ENCODE measurements at regions not wholly inside any gene's neighbourhood (a gene's known extent, or its start where the extent isn't known, plus 50 kb on each side); places are given as distances from the start of the nearest gene placed in this dataset.

- intact Hi-C loops (cut with micrococcal nuclease; ENCODE audit: unreplicated experiment): no loop called here
- Mint-ChIP-seq H3K27ac (ENCODE audit: unreplicated experiment) (no peak overlapping the region), H3K4me1 (ENCODE audit: low read depth, unreplicated experiment) (no peaks in the 10 kb centered on the region), H3K27me3 (ENCODE audit: insufficient read depth, unreplicated experiment) (peaks cover 15% of the 10 kb centered on the region), H3K9me3 (ENCODE audit: unreplicated experiment) (no peaks in the 10 kb centered on the region), H3K4me3 (ENCODE audit: unreplicated experiment) (no peak overlapping the region), H3K36me3 (ENCODE audit: insufficient read depth, unreplicated experiment) (no peaks in the 10 kb centered on the region)
- Histone ChIP-seq H3K27me3 (replicated peaks; ENCODE audit: control insufficient read depth, insufficient read depth, low read length) (peaks cover 2% of the 10 kb centered on the region), H3K4me3 (ENCODE audit: low read depth, low read length) (no peak overlapping the region), H3K36me3 (ENCODE audit: control insufficient read depth, insufficient read depth, low read length) (no peaks in the 10 kb centered on the region), H3K4me1 (no peaks in the 10 kb centered on the region), H3K9me3 (no peaks in the 10 kb centered on the region)
- ChIA-PET POLR2A (no interaction called here), CTCF (no interaction called here)
- TF ChIP-seq, protein P1, sequence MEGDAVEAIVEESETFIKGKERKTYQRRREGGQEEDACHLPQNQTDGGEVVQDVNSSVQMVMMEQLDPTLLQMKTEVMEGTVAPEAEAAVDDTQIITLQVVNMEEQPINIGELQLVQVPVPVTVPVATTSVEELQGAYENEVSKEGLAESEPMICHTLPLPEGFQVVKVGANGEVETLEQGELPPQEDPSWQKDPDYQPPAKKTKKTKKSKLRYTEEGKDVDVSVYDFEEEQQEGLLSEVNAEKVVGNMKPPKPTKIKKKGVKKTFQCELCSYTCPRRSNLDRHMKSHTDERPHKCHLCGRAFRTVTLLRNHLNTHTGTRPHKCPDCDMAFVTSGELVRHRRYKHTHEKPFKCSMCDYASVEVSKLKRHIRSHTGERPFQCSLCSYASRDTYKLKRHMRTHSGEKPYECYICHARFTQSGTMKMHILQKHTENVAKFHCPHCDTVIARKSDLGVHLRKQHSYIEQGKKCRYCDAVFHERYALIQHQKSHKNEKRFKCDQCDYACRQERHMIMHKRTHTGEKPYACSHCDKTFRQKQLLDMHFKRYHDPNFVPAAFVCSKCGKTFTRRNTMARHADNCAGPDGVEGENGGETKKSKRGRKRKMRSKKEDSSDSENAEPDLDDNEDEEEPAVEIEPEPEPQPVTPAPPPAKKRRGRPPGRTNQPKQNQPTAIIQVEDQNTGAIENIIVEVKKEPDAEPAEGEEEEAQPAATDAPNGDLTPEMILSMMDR (IDR thresholded peaks at IDR 0.05; ENCODE audit: insufficient read depth in 1 of 2, low read depth in 1 of 2, low read length in 1 of 2, severe bottlenecking in 1 of 2, unreplicated experiment in 1 of 2): no peak
- DNase-seq: no peak
- BruUV-seq (replicated peaks): no TSS peak
These were observed 97.6 kb downstream of the RAMP3 start for GRCh38 chr7:45255187-45255586.

- H3K4me1 Mint-ChIP-seq (ENCODE audit: low read depth, unreplicated experiment): no peaks in the 10 kb centered on the region
- intact Hi-C loops (cut with micrococcal nuclease; ENCODE audit: unreplicated experiment): no loop called here
- peaks cover 13% of the 10 kb centered on the region for H3K27me3 Mint-ChIP-seq (ENCODE audit: insufficient read depth, unreplicated experiment)
These were observed 98.7 kb downstream of the RAMP3 start for GRCh38 chr7:45256309-45256708.

DNA sequence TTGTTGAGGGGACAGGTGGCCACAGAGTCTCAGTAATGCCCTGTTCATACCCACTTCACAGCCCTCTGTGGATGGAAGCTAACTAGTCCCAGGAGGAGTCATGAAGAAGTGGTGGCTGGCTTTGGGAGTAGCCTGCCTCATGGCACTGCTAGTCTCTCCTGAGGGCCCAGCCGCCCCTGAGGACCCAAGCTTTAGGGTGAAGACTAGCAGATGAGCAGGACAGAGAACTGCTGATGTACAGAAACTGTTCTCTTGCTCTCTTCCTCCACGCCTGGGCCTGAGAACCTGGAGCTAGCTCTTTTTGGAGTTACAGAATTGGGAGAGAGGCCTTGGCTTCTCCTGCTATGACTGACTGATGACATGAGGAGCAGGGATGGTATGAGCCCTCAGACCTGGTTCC, 99.2 kb downstream of the RAMP3 start:
- Histone ChIP-seq H3K27me3 (replicated peaks; ENCODE audit: control insufficient read depth, insufficient read depth, low read length) (peaks cover 2% of the 10 kb centered on the region), H3K9me3 (no peaks in the 10 kb centered on the region), H3K4me3 (ENCODE audit: low read depth, low read length) (no peak overlapping the region), H3K36me3 (ENCODE audit: control insufficient read depth, insufficient read depth, low read length) (no peaks in the 10 kb centered on the region), H3K4me1 (no peaks in the 10 kb centered on the region)
- H3K27me3 Mint-ChIP-seq (ENCODE audit: insufficient read depth, unreplicated experiment): peaks cover 14% of the 10 kb centered on the region
- H3K4me1 Mint-ChIP-seq (ENCODE audit: low read depth, unreplicated experiment): no peaks in the 10 kb centered on the region
- H3K4me3 Mint-ChIP-seq (ENCODE audit: unreplicated experiment): no peak overlapping the region
- DNase-seq: no peak
- peaks cover under 1% of the 10 kb centered on the region for H3K9me3 Mint-ChIP-seq (ENCODE audit: unreplicated experiment)
- no peaks in the 10 kb centered on the region for H3K36me3 Mint-ChIP-seq (ENCODE audit: insufficient read depth, unreplicated experiment)
- intact Hi-C loops (cut with micrococcal nuclease; ENCODE audit: unreplicated experiment): no loop called here
- no TSS peak for BruUV-seq (replicated peaks)
- H3K27ac Mint-ChIP-seq (ENCODE audit: unreplicated experiment): no peak overlapping the region
- TF ChIP-seq, protein P1 (IDR thresholded peaks at IDR 0.05; ENCODE audit: insufficient read depth in 1 of 2, low read depth in 1 of 2, low read length in 1 of 2, severe bottlenecking in 1 of 2, unreplicated experiment in 1 of 2): no peak
- POLR2A ChIA-PET: no interaction called here
- CTCF ChIA-PET: no interaction called here

More at GRCh38 chr7:45256309-45256708, 98.7 kb downstream of the RAMP3 start:
- TF ChIP-seq, protein P1 (IDR thresholded peaks at IDR 0.05; ENCODE audit: insufficient read depth in 1 of 2, low read depth in 1 of 2, low read length in 1 of 2, severe bottlenecking in 1 of 2, unreplicated experiment in 1 of 2): no peak
- Histone ChIP-seq H3K36me3 (ENCODE audit: control insufficient read depth, insufficient read depth, low read length) (no peaks in the 10 kb centered on the region), H3K27me3 (replicated peaks; ENCODE audit: control insufficient read depth, insufficient read depth, low read length) (peaks cover 2% of the 10 kb centered on the region), H3K4me3 (ENCODE audit: low read depth, low read length) (no peak overlapping the region), H3K9me3 (no peaks in the 10 kb centered on the region), H3K4me1 (no peaks in the 10 kb centered on the region)
- BruUV-seq (replicated peaks): no TSS peak
- CTCF ChIA-PET: no interaction called here
- POLR2A ChIA-PET: no interaction called here
- Mint-ChIP-seq H3K36me3 (ENCODE audit: insufficient read depth, unreplicated experiment) (no peaks in the 10 kb centered on the region), H3K4me3 (ENCODE audit: unreplicated experiment) (no peak overlapping the region), H3K9me3 (ENCODE audit: unreplicated experiment) (no peaks in the 10 kb centered on the region), H3K27ac (ENCODE audit: unreplicated experiment) (no peak overlapping the region)
- no peak for DNase-seq

Data from Caco-2 (cell line).